Suprapubic skin (tissue), 3 donors: ENCODE measurements at regions not wholly inside any gene's neighbourhood (a gene's known extent, or its start where the extent isn't known, plus 50 kb on each side); places are given as distances from the start of the nearest gene placed in this dataset.

Source experiments
- CTCF ChIP-seq, 2 donors: fragments of 200-600 bp in 1 of 2; fragments of 450-650 bp in 1 of 2; sonication (generic) in 1 of 2; IDR thresholded peaks; one replicate each; pipeline ENCODE4 v1.5.1; 2016 to 2019; ENCODE audit warnings: antibody characterized with exemption in 2 of 2, mild to moderate bottlenecking in 1 of 2, moderate library complexity in 1 of 2
- POLR2AphosphoS5 ChIP-seq, 3 donors: sonication (generic); formaldehyde crosslinking; IDR thresholded peaks; one replicate each; pipeline ENCODE4 v1.6.1; 2017; ENCODE audit warnings: antibody characterized with exemption in 3 of 3

GRCh38 chr15:45810201-45810600, 175.4 kb downstream of the SQOR start:
- no peak for TF ChIP-seq CTCF (IDR thresholded peaks at IDR 0.05)
- no peak for TF ChIP-seq POLR2AphosphoS5 (IDR thresholded peaks at IDR 0.05)
